HG02588 (cell line): ENCODE measurements at regions not wholly inside any gene's neighbourhood (a gene's known extent, or its start where the extent isn't known, plus 50 kb on each side); places are given as distances from the start of the nearest gene placed in this dataset.

Source experiments
- ATAC-seq: cut with Tn5 transposase; IDR thresholded peaks from one replicate; pipeline ENCODE4 v1.9.1; 2021; ENCODE audit warnings: mild to moderate bottlenecking, moderate library complexity; ENCODE audit not compliant: unreplicated experiment

DNA sequence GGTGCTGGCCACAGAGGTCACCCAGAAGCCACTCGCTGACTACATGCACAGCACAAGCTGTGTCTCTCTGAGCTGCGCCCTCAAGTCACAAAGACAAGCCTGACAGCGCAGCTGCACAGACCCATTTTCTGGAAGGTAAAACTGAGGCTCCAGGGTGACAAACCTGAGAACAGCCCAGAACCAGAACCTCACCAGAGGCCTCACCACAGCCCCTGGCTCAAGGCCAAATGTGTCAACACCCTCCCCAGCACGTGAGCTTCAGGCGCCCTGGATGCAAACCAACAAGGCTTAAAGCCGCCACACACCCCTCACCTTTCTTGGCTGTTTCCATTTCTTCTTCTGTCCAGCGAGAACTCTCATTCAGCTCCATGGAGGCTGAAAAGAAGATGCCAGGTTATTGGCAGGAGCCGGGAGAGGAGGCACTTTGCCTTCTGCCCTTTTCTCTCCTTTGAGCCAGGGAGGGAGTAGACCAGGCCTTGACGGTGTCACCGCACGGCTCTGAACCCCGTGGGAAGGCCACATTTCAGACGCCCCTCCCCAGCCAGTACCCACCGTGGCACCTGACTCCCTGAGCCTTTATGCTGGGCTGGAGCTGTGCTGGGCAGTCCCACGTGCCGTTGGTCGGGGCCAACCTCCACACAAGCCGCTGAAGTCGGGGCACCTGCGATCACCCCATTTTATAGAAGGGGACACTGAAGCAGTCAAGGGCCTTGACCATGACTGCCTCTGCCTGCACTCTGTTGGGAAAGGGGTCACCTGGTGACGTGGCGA lies 103.1 kb downstream of the RFLNA start:
- no peak for ATAC-seq

- no peak for ATAC-seq
Measured at GRCh38 chr12:124397399-124397679, 102.4 kb downstream of the RFLNA start.

GRCh38 chr12:124396544-124397398 lies 101.9 kb downstream of the RFLNA start:
- no peak for ATAC-seq

- no peak for ATAC-seq
Measured at GRCh38 chr12:124395986-124396385, 101.1 kb downstream of the RFLNA start.

- no peak for ATAC-seq
Measured at GRCh38 chr12:124395284-124395752, 100.4 kb downstream of the RFLNA start.

DNA sequence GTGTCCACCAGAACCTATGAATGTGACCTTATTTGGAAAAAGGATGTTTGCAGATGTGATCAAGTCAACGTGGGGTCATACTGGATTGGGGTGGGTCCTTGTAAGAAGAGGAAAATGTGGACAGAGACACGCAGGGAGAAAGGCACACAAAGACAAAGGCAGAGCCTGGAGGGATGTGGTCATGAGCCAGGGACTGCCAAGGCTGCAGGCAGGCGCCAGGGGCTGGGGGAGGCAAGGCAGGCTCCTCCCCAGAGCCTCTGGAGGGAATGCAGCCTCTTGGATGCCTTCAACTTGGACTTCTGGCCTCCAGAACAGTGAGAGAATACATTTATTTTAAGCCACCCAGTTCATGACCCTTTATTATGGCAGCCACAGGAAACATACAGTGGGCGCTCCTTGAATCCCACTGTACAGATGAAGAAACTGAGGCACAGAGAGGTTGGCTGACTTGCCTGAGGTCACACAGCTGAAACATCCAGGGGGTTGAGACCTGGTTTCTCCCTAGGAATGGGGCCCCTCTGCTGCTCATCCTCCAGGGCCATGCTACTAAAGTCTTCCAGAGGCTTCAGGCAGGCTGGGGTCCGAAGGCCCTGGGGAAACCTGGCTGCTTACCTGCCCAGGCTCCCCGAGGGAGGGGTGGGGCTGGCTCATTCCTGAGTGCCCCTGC lies 99.7 kb downstream of the RFLNA start:
- no peak for ATAC-seq

GRCh38 chr12:124393831-124394230 lies 98.9 kb downstream of the RFLNA start:
- no peak for ATAC-seq

DNA sequence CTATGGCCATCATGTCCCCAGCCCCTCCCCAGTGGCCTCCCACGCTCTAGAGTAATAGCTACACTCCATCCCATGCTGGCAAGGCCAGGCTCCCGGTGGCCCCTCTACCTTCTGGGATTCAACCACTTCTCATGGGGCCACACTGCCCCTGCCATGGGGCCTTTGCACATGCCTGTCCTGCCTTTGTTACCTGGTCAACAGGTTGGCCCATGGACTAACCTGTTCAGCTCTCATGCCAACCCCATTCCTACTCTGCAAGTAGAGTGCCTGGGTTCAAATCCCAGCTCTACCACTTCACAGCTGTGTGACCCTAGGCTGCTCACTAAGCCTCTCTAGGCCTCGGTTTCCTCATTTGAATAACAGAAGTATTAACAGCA lies 98.5 kb downstream of the RFLNA start:
- ATAC-seq = no peak

GRCh38 chr12:124392667-124393413 lies 97.9 kb downstream of the RFLNA start:
- no peak for ATAC-seq

- ATAC-seq = no peak
Measured at GRCh38 chr12:124392271-124392666, 97.4 kb downstream of the RFLNA start.

DNA sequence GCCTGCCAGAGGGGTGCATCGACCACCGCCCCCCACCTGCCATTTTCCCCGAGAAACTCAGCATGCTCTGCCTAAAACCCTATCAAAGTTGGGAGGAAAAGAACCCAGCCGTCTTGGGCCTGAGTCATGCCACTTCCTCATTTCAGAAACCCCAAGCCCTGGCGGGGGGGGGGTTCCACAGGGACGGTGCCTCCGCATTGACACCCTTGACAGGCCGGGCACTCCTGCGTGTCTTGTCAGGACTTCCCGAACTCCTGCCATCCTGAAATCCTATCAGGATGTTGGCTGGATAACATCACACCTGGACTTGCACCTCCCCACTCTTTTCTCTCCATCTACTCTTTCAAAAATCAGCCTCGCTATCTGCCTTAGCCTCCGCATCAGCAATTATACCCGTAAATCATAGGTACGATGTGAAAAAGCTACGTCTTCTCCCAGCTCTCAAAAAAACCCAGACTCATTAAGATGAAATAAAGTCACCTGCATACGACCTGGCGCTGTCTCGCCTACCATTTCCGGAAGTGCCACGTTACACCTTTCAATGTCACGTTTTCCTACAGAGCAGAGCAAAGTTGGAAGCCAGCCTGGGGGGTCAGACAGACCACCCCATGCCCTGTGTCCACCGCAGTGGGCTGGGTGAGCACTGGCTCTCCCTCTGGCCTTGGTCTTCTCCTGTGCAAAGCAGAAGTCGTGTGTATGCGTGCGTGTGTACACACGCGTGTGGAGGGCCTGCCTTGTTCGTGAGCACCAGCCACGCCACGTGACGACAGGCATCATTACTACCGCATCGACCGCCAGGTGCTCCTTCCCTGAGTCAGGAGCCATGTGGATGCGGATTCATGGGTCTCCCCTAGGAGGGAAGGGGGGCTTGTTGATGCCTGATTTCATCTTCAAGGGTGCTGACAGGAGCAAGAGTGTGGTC lies 96.7 kb downstream of the RFLNA start:
- ATAC-seq = peak; percentile 40

- peak; percentile 43 for ATAC-seq
Measured at GRCh38 chr12:124390442-124391097, 95.7 kb downstream of the RFLNA start.

GRCh38 chr12:124389725-124390441 lies 95.0 kb downstream of the RFLNA start:
- no peak for ATAC-seq

- ATAC-seq = no peak
Measured at GRCh38 chr12:124389138-124389724, 94.3 kb downstream of the RFLNA start.

- no peak for ATAC-seq
Measured at GRCh38 chr12:124388679-124389137, 93.8 kb downstream of the RFLNA start.

- ATAC-seq = no peak
Measured at GRCh38 chr12:124388038-124388671, 93.3 kb downstream of the RFLNA start.

DNA sequence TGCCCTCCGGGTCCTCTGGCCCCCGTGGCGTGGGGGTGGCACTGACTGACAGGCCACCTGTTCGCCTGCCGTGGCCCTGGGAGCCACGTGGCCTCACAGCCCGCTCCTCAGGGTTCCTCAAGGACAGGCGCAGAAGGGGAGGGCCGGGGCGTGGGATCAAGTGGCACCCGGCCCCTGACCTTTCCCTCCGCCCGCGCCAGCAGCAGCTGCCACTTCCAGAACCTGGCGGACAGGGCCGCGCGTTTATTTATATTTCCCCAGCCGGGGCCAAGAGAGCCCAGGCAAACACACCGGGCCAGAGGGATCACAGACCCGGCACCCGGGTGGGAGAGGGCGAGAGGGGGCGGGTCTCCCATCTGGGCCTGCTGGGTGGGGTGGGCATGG lies 92.6 kb downstream of the RFLNA start:
- ATAC-seq = no peak
